SIG-M5 treated with dmso at 0.1 percent for 504 hours (cell line): ENCODE measurements at regions not wholly inside any gene's neighbourhood (a gene's known extent, or its start where the extent isn't known, plus 50 kb on each side); places are given as distances from the start of the nearest gene placed in this dataset.
"Not testable (repeated sequence)": the region's sequence is repeated elsewhere in the genome, so short reads cannot be mapped to it uniquely, and the experiment has no call there.

Source experiments
- DNase-seq: peaks from one replicate; lab custom pipeline; 2025; ENCODE audit not compliant: unreplicated experiment; lab: John Stamatoyannopoulos, UW

GRCh38 chr14:21802441-21802840, 128.8 kb upstream of the OR4E1 start:
- DNase-seq = no peak

DNA sequence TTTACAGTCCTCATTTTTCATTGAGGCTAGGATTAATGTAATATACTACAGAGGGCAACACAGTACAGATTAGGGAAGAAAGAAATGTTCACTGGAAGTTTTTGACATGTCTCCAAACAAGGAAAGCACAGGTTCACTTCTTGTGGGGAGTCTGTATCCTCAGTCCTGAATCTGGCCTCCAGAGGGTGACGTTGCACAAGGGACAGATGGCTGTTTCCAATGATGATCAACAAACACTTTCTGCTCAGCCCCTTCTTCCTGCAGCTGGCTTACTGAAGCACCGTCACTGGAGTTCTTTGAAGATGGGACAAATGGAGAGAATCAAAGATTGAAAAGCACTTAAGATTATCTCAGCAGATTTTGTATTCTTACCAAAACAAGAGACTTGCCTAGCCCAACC, 123.3 kb upstream of the OR4E1 start:
- no peak for DNase-seq

DNA sequence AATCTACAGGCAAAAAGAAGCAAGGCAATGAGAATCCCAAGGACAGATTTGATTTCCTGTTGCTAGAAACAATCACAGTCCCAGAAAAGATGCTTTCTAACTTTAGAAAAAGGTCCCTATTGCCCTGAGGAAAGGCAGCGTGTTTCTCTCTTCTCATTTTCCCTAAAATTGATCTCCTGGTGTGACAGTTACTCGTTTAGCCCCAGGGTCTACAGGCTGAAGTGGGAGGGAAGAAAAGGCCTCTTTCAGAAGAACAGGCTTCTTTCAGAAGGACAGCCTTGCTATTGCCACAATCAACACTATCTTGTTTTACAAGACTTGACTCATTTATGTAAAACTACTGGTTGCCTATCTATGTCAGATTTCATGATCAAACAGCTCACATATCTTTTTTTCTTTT, 121.8 kb upstream of the OR4E1 start:
- DNase-seq = no peak

DNA sequence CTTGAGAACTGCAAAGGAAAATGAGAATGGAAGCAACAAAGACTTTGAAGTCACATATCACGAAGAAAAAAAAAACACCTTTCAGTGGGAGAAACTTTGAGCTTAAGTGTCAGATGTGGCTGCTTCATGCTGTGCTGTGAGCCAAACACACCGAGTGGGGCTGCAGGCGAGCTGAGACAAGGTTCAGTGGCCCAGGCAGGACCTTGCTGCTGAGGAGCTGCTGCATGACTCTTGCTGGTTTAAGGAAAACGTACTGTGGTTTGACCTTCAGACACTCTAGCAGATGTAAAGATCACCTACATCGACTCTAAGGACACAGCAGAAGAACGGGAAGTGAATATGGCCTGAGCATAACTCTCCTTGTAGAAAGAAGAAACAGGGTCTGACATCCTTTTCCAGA, 118.1 kb upstream of the OR4E1 start:
- DNase-seq = no peak

- DNase-seq = not testable (repeated sequence)
Measured at GRCh38 chr14:21788687-21789086, 115.1 kb upstream of the OR4E1 start.

- not testable (repeated sequence) for DNase-seq
Measured at GRCh38 chr14:21787242-21787641, 113.6 kb upstream of the OR4E1 start.

DNA sequence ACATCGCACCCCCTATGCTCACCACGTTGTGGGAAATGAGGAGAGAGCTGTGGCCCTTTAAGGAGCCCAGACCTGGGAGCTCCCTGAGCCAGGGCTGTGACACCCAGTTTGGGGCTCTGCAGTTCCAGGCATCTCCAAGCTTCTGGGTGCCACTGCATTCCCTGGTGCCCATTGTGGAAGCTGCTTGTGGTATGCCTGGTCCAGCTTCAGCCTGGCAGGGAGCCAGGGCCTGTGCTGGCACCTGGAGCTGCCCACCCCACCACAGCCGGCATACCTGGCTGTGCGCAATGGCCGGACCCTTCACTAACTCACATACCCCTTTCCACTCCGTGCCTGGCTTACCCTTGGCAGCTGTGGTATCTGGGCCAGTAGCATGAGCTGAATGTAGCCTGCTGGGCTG, 107.9 kb upstream of the OR4E1 start:
- no peak for DNase-seq

- no peak for DNase-seq
Measured at GRCh38 chr14:21780429-21781084, 106.9 kb upstream of the OR4E1 start.

GRCh38 chr14:21771671-21772070, 98.1 kb upstream of the OR4E1 start:
- peak; percentile 28 for DNase-seq

DNA sequence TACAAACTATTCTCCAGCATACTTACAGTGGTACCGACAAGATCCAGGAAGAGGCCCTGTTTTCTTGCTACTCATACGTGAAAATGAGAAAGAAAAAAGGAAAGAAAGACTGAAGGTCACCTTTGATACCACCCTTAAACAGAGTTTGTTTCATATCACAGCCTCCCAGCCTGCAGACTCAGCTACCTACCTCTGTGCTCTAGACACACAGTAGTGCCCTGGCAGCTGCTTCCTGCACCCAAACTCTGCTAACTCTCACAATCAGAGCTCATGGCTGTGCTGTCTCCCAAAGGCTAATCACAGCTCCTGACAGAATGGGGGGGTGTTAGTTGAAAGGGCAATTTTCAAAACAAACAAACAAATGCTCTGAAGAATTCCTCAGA, 95.2 kb upstream of the OR4E1 start:
- DNase-seq = no peak

DNA sequence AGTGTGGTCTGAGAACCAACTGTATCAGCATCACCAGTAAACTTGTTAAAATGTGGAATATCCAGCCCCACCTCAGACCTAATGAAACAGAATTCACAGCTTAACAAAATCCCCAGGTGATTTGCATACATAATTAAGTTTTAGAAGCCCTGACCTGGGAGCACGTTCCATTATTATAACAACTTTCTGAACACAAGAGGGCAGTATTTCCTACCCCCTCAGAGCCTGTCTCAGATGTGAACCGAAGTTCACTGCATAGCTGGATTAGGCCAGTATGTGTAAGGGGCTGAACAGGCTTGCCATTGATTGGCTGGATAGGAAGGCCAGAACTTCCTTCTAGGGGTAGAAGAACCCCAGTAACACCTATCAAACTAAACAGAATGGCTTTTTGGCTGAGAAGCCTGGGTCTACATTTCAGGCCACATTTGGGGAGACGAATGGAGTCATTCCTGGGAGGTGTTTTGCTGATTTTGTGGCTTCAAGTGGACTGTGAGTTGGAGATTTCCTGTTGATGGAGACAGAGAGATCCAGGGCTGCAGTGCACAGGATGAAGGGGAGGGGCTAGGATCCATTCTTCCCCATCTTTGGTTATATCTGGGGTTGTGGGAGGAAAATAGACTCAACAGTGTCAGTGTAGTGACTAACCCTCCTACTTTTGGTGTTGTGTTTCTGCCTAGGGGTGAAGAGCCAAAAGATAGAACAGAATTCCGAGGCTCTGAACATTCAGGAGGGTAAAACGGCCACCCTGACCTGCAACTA, 94.7 kb upstream of the OR4E1 start:
- peak; percentile 44 for DNase-seq

DNA sequence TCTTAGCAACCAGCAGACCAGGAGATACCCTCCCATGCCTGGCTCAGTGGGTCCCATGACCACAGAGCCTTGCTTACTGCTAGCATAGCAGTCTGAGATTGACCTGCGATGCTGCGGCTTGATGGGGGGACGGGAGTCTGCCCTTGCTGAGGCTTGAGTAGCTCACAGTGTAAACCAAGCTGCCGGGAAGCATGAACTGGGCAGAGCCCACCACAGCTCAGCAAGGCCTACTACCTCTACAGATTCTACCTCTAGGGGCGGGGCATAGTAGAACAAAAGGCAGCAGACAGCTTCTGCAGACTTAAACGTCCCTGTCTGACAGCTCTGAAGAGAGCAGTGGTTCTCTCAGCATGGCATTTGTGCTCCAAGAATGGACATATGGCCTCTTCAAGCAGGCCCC, 86.7 kb upstream of the OR4E1 start:
- not testable (repeated sequence) for DNase-seq

DNA sequence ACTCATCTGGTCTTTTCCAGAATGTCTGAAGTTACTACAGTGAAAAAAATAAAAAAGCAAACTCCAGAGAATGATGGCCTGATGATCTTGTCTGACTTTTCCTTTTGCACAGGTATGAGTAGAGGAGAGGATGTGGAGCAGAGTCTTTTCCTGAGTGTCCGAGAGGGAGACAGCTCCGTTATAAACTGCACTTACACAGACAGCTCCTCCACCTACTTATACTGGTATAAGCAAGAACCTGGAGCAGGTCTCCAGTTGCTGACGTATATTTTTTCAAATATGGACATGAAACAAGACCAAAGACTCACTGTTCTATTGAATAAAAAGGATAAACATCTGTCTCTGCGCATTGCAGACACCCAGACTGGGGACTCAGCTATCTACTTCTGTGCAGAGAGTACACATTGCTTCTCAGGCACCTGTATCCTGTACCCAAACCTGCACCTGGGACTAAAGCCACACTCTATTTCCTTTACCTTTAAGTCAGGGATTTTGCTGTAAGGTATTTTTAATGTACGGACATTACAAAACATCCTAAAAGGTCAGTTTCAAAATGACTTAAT, 75.8 kb upstream of the OR4E1 start:
- no peak for DNase-seq

DNA sequence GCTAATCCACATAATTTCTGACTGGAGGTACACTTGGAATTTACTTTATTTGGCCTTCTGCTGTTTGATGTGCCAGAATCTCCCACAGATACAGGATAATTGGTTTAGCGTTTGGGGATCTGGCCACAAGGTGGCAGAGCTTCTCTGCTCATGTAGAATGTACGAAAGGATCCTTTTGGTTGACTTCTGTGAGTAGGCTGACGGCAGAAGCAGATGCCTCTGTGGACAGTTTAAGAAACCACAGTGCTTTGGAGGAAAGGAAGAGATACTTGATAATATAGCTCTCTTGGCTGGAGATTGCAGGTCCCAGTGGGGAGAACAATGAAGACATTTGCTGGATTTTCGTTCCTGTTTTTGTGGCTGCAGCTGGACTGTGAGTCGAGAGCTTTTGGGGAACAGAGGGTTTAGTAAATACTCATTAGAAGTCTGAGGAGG, 75.3 kb upstream of the OR4E1 start:
- peak; percentile 71 for DNase-seq

GRCh38 chr14:21735639-21736307, 62.2 kb upstream of the OR4E1 start:
- no peak for DNase-seq

GRCh38 chr14:21735200-21735599, 61.6 kb upstream of the OR4E1 start:
- DNase-seq = no peak

DNA sequence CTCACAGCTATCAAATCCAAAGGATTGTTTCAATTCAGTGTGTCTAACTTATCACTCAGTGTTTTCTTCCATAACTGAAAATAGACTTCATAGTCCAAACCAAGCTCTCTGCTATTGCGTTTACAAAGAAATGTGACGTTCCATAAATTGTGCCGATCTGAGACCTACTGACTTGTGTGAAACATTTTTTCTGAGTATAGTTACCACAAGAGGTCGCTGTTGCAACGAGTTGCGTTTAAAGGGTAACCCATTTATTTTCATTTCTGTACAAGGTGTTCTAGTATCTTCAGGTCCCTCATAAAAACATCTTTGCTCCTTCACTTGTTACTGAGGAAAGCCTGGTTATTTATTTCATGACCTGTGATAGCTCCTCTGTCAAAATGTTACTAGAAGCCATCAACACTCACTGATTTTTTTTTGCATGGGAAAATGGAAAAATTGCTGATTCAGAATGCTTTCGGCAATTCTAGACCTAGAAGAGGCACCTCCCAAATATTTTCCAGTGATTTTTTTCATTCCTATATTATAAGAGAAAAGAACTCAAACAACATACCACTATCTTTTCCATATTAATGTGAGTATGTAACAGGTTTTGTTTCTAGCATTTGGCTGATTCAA, 60.9 kb upstream of the OR4E1 start:
- DNase-seq = peak; percentile 32

DNA sequence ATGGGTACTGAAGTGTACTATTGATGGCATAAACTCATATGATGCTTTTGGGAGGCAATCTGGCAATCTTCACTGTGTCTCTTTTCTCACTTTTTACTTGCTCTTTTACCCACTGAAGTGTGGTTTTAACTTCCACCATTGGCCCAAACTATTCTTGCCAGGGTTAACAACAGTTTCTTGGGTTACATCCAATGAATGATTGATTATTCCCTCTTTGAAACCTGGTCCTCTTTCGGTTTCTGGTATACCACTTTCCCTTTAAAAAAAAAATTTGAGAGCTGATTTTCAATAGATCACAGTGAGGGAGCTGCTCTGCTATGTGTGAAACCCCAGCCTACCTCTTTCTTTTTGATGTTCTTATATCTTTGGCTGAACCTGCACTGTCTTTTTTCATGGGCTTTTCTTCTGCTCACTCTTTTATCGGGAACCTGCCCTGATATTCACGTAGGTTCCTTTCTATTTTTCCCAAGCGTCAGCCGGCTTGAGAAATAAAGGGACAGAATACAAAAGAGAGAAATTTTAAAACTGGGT, 56.1 kb upstream of the OR4E1 start:
- DNase-seq = no peak

DNA sequence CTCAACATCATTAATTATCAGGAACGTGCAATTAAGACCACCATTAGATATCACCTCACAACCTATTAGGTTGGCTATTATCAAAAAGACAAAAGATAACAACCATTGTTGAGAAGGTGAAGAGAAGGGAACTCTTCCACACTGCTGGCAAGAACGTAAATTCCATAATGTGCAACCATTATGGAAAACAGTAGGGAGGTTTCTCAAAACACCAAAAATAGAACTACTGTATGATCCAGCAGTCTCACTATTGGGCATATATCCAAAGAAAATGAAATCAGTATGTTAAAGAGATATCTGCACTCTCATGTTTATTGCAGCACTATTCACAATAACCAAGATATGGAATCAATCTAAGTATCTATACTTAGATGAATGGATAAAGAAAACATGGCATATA, 51.6 kb upstream of the OR4E1 start:
- no peak for DNase-seq

- no peak for DNase-seq
Measured at GRCh38 chr14:21724090-21724973, 50.7 kb upstream of the OR4E1 start.
